ENCODE measurements at regions not wholly inside any gene's neighbourhood (a gene's known extent, or its start where the extent isn't known, plus 50 kb on each side); places are given as distances from the start of the nearest gene placed in this dataset.

DNA sequence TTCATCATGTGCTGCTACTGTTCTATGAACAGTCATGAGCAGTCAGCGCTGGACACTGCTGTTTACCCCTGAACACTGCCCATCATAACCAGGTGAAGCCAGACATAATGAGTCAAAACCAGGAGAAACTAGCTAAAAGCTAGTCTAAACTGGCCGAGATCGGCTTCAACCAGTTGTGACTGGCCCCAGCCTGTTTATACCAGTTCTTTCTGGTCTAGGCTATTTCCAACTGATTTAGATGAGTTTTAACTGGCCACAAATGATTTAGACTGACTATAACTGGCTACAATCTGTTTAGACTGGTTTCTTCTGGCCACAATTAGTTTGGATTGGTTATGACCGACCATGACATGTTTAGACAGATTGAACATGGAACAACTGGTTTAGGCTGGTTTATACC is 348.3 kb upstream of the CAMK1G start:
- no peak for TF ChIP-seq EZH2phosphoT487 (conservative IDR thresholded peaks at IDR 0.05; ENCODE audit: low read length)
- TF ChIP-seq, protein P1, sequence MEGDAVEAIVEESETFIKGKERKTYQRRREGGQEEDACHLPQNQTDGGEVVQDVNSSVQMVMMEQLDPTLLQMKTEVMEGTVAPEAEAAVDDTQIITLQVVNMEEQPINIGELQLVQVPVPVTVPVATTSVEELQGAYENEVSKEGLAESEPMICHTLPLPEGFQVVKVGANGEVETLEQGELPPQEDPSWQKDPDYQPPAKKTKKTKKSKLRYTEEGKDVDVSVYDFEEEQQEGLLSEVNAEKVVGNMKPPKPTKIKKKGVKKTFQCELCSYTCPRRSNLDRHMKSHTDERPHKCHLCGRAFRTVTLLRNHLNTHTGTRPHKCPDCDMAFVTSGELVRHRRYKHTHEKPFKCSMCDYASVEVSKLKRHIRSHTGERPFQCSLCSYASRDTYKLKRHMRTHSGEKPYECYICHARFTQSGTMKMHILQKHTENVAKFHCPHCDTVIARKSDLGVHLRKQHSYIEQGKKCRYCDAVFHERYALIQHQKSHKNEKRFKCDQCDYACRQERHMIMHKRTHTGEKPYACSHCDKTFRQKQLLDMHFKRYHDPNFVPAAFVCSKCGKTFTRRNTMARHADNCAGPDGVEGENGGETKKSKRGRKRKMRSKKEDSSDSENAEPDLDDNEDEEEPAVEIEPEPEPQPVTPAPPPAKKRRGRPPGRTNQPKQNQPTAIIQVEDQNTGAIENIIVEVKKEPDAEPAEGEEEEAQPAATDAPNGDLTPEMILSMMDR (IDR thresholded peaks at IDR 0.05; ENCODE audit: insufficient read depth, low read length, poor library complexity, severe bottlenecking): no peak

All from SU-DHL-6 (cell line).